Transverse colon (tissue), 4 donors: ENCODE measurements at regions not wholly inside any gene's neighbourhood (a gene's known extent, or its start where the extent isn't known, plus 50 kb on each side); places are given as distances from the start of the nearest gene placed in this dataset.

ENCODE experiments used
- CTCF ChIP-seq, 5 experiments: fragments of 200-600 bp in 3 of 5; fragments of 450-650 bp in 2 of 5; sonication (generic) in 3 of 5; IDR thresholded peaks; 1 replicate in 2 of 5; 2 replicates in 3 of 5; pipeline ENCODE4 v1.5.1; 2016 to 2017; ENCODE audit warnings: antibody characterized with exemption in 5 of 5, inconsistent platforms in 3 of 5, mild to moderate bottlenecking in 2 of 5, moderate library complexity in 1 of 5
- EP300 ChIP-seq: sonication (generic); formaldehyde crosslinking; IDR thresholded peaks from one replicate; pipeline ENCODE4 v1.6.1; 2017; ENCODE audit warnings: antibody characterized with exemption, low read depth
- POLR2A ChIP-seq: fragments of 450-650 bp; IDR thresholded peaks from one replicate; pipeline ENCODE4 v1.6.1; 2016; ENCODE audit warnings: antibody characterized with exemption, mild to moderate bottlenecking, moderate library complexity
- POLR2AphosphoS5 ChIP-seq, 3 donors: sonication (generic); formaldehyde crosslinking; IDR thresholded peaks; one replicate each; pipeline ENCODE4 v1.6.1; 2016; ENCODE audit warnings: antibody characterized with exemption in 3 of 3

- TF ChIP-seq CTCF (IDR thresholded peaks at IDR 0.05), result no peak
- TF ChIP-seq POLR2A, result no peak
- no peak for TF ChIP-seq POLR2AphosphoS5 (IDR thresholded peaks at IDR 0.05)
- TF ChIP-seq EP300, result no peak
Measured at GRCh38 chr3:157829786-157830185, 276.4 kb downstream of the SHOX2 start.
